ENCODE measurements at regions not wholly inside any gene's neighbourhood (a gene's known extent, or its start where the extent isn't known, plus 50 kb on each side); places are given as distances from the start of the nearest gene placed in this dataset.

- DNase-seq (ENCODE audit: low read depth in 3 of 3): no peak
These were observed 158.5 kb downstream of the HERPUD2 start for GRCh38 chr7:35536396-35536826.

DNA sequence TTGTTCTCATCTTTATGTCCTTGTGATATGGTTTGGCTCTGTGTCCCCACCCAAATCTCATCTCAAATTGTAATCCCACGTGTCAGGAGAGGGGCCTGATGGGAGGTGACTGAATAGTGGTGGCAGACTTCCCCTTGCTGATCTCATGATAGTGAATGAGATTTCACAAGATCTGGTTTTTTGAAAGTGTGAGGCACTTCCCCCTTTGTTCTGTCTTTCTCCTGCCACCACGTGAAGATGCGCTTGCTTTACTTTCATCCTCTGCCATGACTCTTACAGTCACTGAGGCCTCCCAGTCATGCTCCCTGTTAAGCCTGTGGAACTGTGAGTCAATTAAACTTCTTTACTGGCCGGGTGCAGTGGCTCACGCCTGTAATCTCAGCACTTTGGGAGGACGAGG lies 161.0 kb downstream of the HERPUD2 start:
- no peak for DNase-seq (ENCODE audit: low read depth in 3 of 3)

GRCh38 chr7:35530124-35531109 lies 164.5 kb downstream of the HERPUD2 start:
- DNase-seq (ENCODE audit: low read depth in 3 of 3): no peak

DNA sequence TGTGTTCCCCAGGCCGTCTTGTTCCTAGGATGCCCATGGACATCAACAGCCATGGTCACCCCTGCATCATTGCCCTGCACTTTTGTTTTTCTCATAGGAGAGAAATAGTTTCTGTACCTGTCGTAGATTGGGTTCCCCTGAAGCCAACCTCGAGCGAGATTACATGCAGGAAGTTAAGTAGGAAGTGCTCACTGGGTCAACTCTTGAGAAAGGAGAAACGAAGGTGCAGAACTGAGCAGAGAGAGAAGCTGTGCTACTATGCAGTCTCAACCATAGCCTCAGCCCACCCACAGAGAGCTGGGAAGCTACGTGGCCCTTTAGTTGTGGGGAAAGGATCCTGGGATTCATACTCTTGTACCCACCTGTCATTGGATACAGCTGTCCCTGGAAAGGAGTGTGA lies 165.2 kb downstream of the HERPUD2 start:
- DNase-seq (ENCODE audit: low read depth in 3 of 3): no peak

- DNase-seq (ENCODE audit: low read depth in 3 of 3): no peak
These were observed 166.5 kb downstream of the HERPUD2 start for GRCh38 chr7:35528381-35528977.

DNA sequence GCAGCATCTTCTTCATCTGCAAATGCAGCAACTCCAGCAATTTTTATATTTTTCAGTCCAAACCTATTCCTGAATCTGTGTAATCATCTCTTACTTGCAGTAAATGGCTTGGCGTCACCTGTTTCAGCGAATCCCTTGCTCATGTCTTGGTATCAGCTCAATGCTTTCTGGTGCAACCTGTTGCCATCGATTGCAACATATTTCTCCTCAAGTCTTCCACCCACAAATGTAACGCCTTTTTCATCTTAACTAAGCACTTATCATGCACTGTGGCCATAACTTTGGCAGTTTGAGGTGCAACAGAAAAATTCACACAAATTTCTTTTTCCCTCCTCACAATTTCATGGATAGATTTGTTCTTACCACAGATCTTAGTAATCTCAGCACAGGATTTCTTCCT lies 168.3 kb downstream of the HERPUD2 start:
- no peak for DNase-seq (ENCODE audit: low read depth in 3 of 3)

DNA sequence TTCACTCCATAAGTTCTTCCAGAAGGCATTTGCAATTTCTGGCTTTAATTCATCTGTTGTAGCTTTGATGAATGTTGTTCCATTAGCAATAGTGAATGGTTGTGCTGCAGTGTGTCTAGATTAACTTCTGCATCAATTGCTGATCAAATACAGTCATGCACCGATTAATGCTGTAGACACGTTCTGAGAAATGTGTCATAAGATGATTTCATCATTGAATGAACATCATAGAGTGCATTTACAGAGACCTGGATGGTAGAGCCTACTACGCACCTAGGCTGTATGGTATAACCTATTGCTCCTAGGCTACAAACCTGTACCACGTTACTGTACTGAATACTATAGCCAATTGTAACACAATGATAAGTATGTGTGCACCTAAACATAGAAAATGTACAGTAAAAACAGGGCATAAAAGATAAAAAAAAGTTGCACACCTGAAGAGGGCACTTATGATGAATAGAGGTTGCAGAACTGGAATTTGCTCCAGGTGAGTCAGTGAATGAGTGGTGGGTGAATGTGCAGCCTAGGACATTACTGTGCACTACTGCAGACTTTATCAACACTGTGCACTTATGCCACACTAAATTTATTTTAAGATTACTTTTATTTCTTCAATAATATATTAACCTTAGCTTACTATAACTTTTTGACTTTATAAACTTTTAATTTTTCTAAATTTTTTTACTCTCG lies 170.7 kb downstream of the HERPUD2 start:
- no peak for DNase-seq (ENCODE audit: low read depth in 3 of 3)

GRCh38 chr7:35523292-35523691 lies 171.6 kb downstream of the HERPUD2 start:
- no peak for DNase-seq (ENCODE audit: low read depth in 3 of 3)

- DNase-seq (ENCODE audit: low read depth in 3 of 3): no peak
These were observed 172.2 kb downstream of the HERPUD2 start for GRCh38 chr7:35522697-35523096.

- DNase-seq (ENCODE audit: low read depth in 3 of 3): no peak
These were observed 173.0 kb downstream of the HERPUD2 start for GRCh38 chr7:35521941-35522340.

DNA sequence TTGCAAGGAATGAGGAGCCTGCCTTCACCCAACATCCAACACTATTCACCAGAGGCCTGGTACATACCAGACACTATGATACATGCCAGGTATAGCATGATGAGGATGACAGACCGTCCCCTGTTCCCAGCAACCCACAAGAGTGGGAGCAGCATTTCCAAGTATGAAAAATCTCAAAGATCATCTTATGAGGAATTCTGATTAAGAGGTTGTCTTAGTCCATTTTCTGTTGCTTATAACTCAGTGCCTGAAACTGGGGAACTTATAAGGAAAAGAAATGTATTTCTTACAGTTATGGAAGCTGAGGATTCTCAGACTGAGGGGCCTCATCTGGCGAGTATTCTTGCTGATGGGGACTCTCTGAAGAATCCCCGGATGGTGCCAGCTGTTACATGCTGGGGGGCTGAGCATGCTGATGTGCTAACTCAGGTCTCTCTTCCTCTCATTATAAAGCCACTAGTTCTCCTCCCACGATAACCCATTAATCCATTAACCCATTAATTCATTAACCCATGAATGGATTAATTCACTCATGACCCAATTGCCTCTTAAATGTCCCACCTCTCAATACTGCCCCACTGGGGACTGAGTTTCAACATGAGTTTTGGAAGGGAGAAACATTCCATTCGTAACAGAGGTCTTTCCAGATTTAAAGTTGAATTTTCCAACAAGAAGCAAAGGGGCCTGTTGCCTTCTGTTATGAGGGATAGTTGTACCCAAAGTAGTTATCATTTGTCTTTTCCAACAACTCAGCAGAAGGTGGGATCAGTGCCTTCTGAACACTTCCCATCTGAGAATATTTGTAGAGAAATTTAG lies 173.9 kb downstream of the HERPUD2 start:
- DNase-seq (ENCODE audit: low read depth in 3 of 3): no peak

GRCh38 chr7:35519971-35520809 lies 174.7 kb downstream of the HERPUD2 start:
- peak; percentile 29 to 45 (median 43) for DNase-seq (ENCODE audit: low read depth in 3 of 3)

DNA sequence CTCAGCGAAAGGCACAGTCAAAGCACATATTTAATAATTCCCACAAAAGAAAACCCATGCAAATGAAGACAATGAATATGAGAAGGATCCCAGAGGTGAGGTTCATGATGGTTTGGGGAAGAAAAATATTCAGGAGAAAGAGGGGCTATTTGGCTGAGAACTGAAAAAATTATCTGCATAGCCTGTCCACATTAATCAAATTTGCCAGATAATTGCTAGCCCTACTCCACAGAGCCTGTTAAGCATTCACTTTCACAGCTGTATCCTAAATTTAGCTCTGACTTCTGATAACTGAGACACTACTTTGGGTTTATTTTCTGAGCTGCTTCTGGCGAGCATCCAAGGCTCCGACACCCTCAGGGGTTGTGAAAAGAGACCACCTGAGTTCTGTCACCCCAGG lies 176.2 kb downstream of the HERPUD2 start:
- DNase-seq (ENCODE audit: low read depth in 3 of 3): no peak

- DNase-seq (ENCODE audit: low read depth in 3 of 3): no peak
These were observed 178.4 kb downstream of the HERPUD2 start for GRCh38 chr7:35516498-35516897.

GRCh38 chr7:35513828-35514227 lies 181.1 kb downstream of the HERPUD2 start:
- no peak for DNase-seq (ENCODE audit: low read depth in 3 of 3)

DNA sequence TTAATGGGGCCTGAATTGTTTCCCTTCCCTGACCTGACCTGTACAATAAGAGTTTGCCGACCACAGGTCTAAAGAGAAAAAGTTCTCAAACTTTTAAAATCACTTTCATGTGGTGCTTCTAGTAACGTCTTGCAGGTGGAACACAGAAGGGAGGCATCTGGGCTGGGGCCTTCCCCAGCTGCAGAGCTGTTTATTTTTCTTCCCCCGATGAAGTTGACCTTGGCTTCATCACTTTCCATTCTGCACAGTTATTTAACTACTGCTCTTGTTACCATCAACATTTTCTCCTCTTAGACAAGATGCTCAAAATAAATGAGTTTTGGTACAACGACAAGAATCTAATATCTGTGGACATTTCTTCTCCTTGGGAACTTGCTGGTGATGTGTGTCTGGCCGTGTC lies 181.7 kb downstream of the HERPUD2 start:
- no peak for DNase-seq (ENCODE audit: low read depth in 3 of 3)

- no peak for DNase-seq (ENCODE audit: low read depth in 3 of 3)
These were observed 182.2 kb downstream of the HERPUD2 start for GRCh38 chr7:35512716-35513115.

DNA sequence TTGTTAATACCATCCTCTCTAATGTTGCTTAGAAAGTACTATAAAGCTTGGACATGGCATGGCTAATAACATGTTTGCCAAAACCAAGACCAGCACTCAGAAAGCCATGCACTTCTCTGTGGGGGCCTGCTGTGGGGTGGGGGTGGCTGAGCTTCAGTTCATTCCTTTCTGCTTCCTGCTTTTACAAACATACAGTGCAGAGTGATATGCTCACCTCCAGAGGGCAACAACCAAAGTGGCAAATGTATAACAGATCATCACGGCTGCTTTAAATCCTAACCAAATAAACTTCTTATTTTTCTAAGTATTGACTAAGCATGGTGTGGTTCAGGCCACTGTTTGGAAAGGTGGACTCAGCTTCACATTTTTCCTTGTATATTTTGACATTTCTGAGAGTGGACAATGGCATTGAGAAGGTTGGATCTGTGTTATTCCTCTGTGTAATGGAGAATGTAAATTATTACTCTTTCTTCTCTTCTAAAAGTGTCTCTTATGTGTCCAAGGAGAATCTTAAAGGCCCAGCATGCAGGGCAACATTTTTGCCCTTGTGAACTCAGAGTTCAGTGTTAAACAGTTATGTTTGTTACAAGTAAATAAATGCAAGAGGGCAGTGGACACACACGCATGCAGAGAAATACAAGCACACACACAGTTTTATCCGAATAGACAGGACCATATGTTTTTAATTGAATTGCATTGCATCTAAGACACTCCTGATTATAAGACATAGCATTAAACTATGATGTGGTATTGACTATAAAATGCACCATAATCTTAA lies 186.1 kb downstream of the HERPUD2 start:
- DNase-seq (ENCODE audit: low read depth in 3 of 3): no peak

DNA sequence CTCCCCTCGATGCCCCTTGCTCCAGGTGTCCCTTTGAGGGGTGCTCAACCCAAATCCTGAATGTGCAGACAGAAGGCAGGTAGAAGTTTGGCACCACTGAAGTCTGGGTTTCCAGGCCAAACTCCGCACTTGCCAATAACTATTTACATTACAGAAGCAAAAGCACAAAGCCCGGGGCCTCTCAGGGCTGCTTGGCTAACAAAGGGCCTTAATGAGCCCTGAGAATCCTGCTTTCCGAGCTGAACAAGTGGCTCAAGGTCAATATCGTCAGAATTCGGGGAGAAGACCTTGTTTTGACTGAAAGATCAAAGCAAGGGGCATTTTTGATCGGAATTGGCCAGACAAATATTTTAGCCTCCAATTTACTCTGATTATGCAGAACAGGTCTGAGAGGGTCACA lies 189.9 kb downstream of the HERPUD2 start:
- DNase-seq (ENCODE audit: low read depth in 3 of 3): no peak

DNA sequence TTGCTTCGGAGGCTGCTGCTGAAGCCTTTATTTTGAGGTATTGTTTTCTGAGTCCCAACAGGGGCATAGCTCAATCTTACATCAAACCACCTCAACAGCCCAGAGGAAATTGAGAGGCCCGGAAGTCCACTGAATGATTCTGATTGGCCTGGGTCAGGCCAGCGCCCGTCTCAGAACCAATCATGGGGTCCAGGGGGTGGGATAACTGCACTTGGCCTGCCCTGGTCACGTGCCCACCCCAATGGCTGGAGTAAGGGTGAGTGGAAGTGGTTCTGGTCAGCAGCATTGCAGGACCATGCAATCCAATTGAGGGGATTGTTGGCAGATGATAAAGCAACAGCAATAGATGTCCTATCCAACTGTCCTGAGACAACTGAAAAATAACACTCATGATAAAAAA lies 190.6 kb downstream of the HERPUD2 start:
- DNase-seq (ENCODE audit: low read depth in 3 of 3): no peak

Data from stimulated activated CD4-positive, alpha-beta T cell treated with anti-CD3 and anti-CD28 coated beads, TNF-alpha, amount 100 ng/mL, for 48 hours (primary cell).